Urothelium cell line (cell line): ENCODE measurements at regions not wholly inside any gene's neighbourhood (a gene's known extent, or its start where the extent isn't known, plus 50 kb on each side); places are given as distances from the start of the nearest gene placed in this dataset.

Experiments
- DNase-seq: peaks from one replicate; pipeline ENCODE4 v3.0.0; 2011; ENCODE audit warnings: low spot score, mixed read lengths
- FAIRE-seq: peaks from 2 replicates; lab custom pipeline; 2011; peaks lifted over from hg19 to GRCh38; lab: Jason Lieb, UNC

DNA sequence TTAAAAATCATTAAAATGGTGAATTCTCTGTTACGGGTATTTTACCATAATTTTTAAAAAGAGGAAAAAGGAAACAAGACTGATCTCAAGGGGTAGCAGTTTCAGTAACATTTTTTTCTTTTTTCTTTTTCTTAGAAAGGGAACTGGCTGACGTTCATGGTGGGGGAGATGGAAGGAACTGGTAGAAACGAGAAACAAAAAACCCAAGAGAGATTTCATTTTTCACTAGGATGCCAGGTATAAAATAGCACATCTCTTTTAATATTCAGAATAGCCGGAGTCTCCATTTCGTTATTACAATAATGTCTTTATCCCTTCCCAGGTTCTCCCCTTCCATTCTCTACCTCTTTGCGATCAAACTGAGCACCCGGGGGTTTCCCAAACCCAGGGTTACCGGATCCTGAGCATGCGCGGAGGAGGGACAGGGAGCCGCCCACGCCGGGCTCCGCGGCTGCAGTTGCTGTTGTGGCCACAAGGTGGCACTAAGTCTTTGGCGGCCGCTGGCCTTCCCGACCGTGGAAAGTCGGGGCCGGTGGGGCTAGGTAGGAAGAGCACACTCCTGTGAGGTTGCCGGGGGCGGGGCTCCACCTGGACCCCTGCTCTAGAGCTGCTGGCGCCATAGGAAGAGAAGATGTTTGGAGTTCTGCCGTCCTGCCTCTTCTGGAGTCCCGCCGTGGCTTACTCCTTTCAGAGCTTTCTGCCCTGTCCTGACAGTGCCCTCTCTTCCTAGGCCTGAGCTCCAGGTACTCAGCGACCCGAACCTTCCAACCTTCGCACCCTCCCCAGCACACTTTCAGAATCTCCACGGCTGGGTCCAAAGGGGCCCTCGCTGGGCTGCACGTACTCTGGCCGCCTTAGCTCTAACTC is 146.8 kb downstream of the SH3BGRL2 start:
- peak; percentile 87 for DNase-seq
- no peak for FAIRE-seq

DNA sequence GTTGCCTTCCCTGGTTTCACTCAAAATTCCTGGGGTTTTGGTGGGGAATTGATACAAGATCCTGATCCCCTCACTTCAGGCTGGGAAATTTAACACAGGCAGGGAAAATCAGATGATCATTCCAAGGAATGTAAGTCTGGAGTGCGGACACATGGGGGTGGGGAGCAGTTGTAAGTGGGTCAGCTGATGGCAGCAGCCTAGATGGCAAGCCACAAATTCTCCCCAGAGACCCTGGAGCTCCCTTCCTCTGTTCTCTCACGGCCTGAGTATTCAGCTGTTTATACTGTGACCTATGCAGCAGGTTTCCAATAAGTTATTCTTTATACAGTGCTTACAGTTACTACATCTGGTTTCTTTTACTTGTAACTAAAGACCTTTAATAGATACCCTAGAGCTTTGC is 144.9 kb downstream of the SH3BGRL2 start:
- FAIRE-seq, result no peak

GRCh38 chr6:79775222-79775621 is 144.1 kb downstream of the SH3BGRL2 start:
- DNase-seq, result no peak
- no peak for FAIRE-seq

More for the DNA sequence above, 144.9 kb downstream of the SH3BGRL2 start:
- no peak for DNase-seq

GRCh38 chr6:79764747-79765146 is 133.6 kb downstream of the SH3BGRL2 start:
- FAIRE-seq, result no peak

DNA sequence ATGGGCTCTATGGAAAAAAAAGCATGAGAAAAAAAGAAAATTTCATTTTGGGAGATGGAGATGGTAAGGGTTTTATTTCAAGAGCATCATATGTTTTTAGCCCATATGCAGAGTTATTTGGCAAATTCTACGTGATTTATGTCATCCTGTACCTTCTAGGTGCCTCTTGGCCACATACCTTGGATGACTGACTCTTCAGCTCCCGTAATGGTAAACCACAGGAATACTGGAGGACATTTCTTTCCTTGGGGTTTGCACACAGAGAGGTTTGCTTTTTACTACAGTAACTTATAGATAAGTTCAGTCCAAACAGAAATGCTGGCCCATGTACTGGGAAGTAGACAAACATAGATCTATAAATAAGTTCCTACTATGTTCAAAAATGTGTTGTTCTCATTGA is 132.2 kb downstream of the SH3BGRL2 start:
- no peak for DNase-seq
- FAIRE-seq, result no peak

More at GRCh38 chr6:79764747-79765146, 133.6 kb downstream of the SH3BGRL2 start:
- no peak for DNase-seq

DNA sequence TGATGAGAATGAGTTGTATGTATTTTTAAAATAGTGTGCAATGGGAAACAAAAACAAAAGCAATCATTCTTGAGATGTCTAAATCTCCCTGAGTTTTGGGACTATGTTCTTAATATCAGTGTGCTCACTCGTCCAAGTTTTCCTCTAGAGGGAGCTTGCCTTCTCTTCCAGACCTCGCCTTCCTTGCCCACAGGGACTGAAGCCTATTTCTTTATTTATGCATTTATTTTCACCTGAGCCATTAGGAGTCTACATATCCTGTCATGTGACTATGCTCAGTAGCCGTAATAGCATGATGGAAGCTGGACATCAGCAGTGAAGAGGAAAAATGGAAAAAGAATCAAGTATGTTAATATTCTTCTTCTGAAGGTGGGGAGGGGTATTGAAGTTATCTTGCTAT is 131.2 kb downstream of the SH3BGRL2 start:
- FAIRE-seq, result no peak
- DNase-seq, result peak; percentile 5

DNA sequence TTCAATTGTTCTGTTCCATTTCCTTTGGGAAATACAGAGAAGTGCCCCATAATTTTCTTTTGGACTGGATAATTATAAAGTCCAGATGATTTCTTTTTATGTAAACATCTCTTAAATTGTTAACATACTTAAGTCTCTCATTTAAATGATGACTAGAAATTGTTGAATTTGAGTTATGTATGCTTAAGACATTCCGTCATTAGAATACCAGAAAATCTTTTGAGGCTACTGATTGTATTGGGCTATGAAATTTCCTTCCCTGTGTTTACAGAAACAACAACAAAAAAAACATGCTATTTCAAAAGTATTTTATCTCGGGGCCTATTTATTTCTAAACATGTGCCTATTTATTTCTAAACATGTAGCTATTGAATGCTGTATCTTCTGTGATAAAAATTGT is 125.4 kb downstream of the SH3BGRL2 start:
- no peak for DNase-seq
- no peak for FAIRE-seq

DNA sequence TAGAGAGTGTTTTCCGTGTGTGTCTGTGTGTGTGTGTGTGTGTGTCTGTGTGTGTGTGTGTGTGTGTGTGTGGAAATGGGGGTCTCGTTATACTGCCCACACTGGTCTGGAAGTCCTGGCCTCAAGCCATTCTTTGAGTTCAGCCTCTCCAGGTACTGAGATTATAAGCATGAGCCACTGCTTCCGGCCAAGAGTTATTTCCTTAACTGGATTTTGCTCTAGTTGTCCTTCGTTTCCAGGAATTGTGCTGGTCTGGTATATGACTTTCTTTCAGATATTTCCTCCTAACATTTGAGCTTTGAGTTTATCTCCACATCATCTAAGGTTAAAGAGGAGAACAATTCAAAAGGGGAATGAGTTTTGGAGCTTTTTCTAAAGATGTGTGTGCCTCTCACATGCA is 124.8 kb downstream of the SH3BGRL2 start:
- DNase-seq (no peak), FAIRE-seq (no peak)
